ENCODE measurements at regions not wholly inside any gene's neighbourhood (a gene's known extent, or its start where the extent isn't known, plus 50 kb on each side); places are given as distances from the start of the nearest gene placed in this dataset.

DNA sequence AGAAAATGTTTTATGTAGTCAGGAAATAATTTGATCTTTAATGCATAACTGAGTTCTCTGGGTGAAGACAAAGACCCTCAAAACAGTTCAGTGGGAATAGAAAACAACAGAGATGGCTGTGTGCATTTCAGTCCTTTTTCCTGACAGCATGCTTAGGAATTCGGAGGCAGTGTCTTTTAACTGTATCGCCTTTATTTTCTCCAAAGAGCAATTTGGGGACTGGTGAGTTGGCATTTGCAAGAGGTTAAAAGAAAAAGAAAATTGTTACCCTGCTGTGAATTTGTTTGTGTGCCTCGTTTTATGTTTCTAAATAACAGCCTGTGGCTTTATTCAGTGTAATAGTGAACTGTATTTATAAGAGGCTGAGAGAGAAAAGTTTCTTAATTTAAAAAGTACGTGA is 227.8 kb upstream of the DMAC1 start (continued):
- TF ChIP-seq, protein P1, sequence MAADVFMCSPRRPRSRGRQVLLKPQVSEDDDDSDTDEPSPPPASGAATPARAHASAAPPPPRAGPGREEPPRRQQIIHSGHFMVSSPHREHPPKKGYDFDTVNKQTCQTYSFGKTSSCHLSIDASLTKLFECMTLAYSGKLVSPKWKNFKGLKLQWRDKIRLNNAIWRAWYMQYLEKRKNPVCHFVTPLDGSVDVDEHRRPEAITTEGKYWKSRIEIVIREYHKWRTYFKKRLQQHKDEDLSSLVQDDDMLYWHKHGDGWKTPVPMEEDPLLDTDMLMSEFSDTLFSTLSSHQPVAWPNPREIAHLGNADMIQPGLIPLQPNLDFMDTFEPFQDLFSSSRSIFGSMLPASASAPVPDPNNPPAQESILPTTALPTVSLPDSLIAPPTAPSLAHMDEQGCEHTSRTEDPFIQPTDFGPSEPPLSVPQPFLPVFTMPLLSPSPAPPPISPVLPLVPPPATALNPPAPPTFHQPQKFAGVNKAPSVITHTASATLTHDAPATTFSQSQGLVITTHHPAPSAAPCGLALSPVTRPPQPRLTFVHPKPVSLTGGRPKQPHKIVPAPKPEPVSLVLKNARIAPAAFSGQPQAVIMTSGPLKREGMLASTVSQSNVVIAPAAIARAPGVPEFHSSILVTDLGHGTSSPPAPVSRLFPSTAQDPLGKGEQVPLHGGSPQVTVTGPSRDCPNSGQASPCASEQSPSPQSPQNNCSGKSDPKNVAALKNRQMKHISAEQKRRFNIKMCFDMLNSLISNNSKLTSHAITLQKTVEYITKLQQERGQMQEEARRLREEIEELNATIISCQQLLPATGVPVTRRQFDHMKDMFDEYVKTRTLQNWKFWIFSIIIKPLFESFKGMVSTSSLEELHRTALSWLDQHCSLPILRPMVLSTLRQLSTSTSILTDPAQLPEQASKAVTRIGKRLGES (CRISPR knock-in tag; IDR thresholded peaks at IDR 0.05; ENCODE audit: borderline replicate concordance) = no peak
- no peak for TF ChIP-seq ZNF253 (CRISPR knock-in tag; IDR thresholded peaks at IDR 0.05; ENCODE audit: borderline replicate concordance)

- no peak overlapping the region for H3K4me3 ChIP-seq (replicated peaks in 1 of 3; ENCODE audit: insufficient read depth in 1 of 3, low read depth in 2 of 3, low read length in 3 of 3)
- 1% methylated on average over 2 of the region's 2 CpGs for WGBS (ENCODE audit: low lambda C conversion rate)
- no TSS peak for BruUV-seq (replicated peaks)
- TF ChIP-seq SRSF1 (optimal IDR thresholded peaks at IDR 0.05; ENCODE audit: low read depth, low read length) (no peak), TAF15 (IDR thresholded peaks at IDR 0.05; ENCODE audit: low read depth, low read length, poor library complexity, severe bottlenecking) (no peak), SRSF4 (IDR thresholded peaks at IDR 0.05; ENCODE audit: low read depth, low read length, poor library complexity, severe bottlenecking) (no peak), AGO1 (IDR thresholded peaks at IDR 0.05; ENCODE audit: low read depth, low read length, poor library complexity, severe bottlenecking) (no peak), AGO2 (optimal IDR thresholded peaks at IDR 0.05; ENCODE audit: low read depth, low read length) (no peak), KAT8 (CRISPR knock-in tag; IDR thresholded peaks at IDR 0.05) (no peak), ZNF224 (CRISPR knock-in tag; IDR thresholded peaks at IDR 0.05) (no peak), ZSCAN21 (CRISPR knock-in tag; IDR thresholded peaks at IDR 0.05; ENCODE audit: borderline replicate concordance) (no peak)
- TF ChIP-seq, protein P2, sequence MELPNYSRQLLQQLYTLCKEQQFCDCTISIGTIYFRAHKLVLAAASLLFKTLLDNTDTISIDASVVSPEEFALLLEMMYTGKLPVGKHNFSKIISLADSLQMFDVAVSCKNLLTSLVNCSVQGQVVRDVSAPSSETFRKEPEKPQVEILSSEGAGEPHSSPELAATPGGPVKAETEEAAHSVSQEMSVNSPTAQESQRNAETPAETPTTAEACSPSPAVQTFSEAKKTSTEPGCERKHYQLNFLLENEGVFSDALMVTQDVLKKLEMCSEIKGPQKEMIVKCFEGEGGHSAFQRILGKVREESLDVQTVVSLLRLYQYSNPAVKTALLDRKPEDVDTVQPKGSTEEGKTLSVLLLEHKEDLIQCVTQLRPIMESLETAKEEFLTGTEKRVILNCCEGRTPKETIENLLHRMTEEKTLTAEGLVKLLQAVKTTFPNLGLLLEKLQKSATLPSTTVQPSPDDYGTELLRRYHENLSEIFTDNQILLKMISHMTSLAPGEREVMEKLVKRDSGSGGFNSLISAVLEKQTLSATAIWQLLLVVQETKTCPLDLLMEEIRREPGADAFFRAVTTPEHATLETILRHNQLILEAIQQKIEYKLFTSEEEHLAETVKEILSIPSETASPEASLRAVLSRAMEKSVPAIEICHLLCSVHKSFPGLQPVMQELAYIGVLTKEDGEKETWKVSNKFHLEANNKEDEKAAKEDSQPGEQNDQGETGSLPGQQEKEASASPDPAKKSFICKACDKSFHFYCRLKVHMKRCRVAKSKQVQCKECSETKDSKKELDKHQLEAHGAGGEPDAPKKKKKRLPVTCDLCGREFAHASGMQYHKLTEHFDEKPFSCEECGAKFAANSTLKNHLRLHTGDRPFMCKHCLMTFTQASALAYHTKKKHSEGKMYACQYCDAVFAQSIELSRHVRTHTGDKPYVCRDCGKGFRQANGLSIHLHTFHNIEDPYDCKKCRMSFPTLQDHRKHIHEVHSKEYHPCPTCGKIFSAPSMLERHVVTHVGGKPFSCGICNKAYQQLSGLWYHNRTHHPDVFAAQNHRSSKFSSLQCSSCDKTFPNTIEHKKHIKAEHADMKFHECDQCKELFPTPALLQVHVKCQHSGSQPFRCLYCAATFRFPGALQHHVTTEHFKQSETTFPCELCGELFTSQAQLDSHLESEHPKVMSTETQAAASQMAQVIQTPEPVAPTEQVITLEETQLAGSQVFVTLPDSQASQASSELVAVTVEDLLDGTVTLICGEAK (IDR thresholded peaks at IDR 0.05) = no peak
- TF ChIP-seq, protein P2 (CRISPR knock-in tag; IDR thresholded peaks at IDR 0.05) = no peak
Measured at GRCh38 chr9:8025551-8025950, 226.0 kb upstream of the DMAC1 start.

More at GRCh38 chr9:8025551-8025950, 226.0 kb upstream of the DMAC1 start:
- DNase-seq (ENCODE audit: low spot score) (no peak), FAIRE-seq (no peak), ATAC-seq (no peak)
- ChIA-PET POLR2A (no interaction called here), CTCF (ENCODE audit: low intra/inter-chr PET ratio, low total read pairs) (no interaction called here)
- no peak overlapping the region for H3K9ac ChIP-seq (ENCODE audit: insufficient read depth, low read depth, low read length)
- H3K4me2 ChIP-seq (ENCODE audit: low read depth, low read length) = no peak overlapping the region
- no peaks in the 10 kb centered on the region; a peak in 1 of 5 replicates for H3K36me3 ChIP-seq (replicated peaks in 1 of 2; ENCODE audit: control insufficient read depth in 1 of 2, insufficient read depth in 2 of 2, low read length in 2 of 2)
- H3K27ac ChIP-seq (ENCODE audit: extremely low read length, insufficient read depth, low read length) = no peak overlapping the region
- H4K20me1 ChIP-seq (ENCODE audit: insufficient read depth, low read length) = no peaks in the 10 kb centered on the region
- peaks cover 83% of the 10 kb centered on the region for H3K9me3 ChIP-seq (ENCODE audit: low read length)
- intact Hi-C loops (cut with micrococcal nuclease; ENCODE audit: unreplicated experiment) = no loop called here
- no peaks in the 10 kb centered on the region for H3K79me2 ChIP-seq (ENCODE audit: insufficient read depth, low read length)
- H3K27me3 ChIP-seq (ENCODE audit: control insufficient read depth in 1 of 2, insufficient read depth in 2 of 2, low read length in 2 of 2) = no peaks in the 10 kb centered on the region
- in situ Hi-C loops (cut with HindIII; ENCODE audit: extremely low pct_ligation_motif_present, low pct_unique_long_range_greater_than_20kb) = no loop called here
- H3K4me1 ChIP-seq (ENCODE audit: insufficient read depth, low read length) = no peaks in the 10 kb centered on the region
- no peak overlapping the region for H2AFZ ChIP-seq (ENCODE audit: low read length)
